DND-41 (cell line): ENCODE measurements at regions not wholly inside any gene's neighbourhood (a gene's known extent, or its start where the extent isn't known, plus 50 kb on each side); places are given as distances from the start of the nearest gene placed in this dataset.

Experiments used
- ATAC-seq: fragments of 200-7000 bp; cut with Tn5 transposase; 3 replicates; pipeline ENCODE4 v1.9.1; 2021; ENCODE audit warnings: low read depth; ENCODE audit not compliant: insufficient read depth
- DNase-seq: peaks from one replicate; pipeline ENCODE4 v3.0.0-alpha.2; 2020
- H2AFZ ChIP-seq: 2 replicates; pipeline ENCODE4 v1.6.0; 2012; ENCODE audit warnings: low read depth, low read length
- H3K27ac ChIP-seq: 2 replicates; pipeline ENCODE4 v1.5.1; 2012; ENCODE audit warnings: low read length, inconsistent platforms
- H3K27me3 ChIP-seq: fragments of 200-600 bp; sonication (generic); 2 replicates; pipeline ENCODE4 v1.6.0; 2012; ENCODE audit warnings: low read length, mild to moderate bottlenecking, inconsistent platforms; ENCODE audit not compliant: insufficient read depth, poor library complexity
- H3K36me3 ChIP-seq: 2 replicates; pipeline ENCODE4 v1.5.1; 2012; ENCODE audit warnings: low read length, inconsistent platforms; ENCODE audit not compliant: insufficient read depth
- H3K4me1 ChIP-seq: 2 replicates; pipeline ENCODE4 v1.5.1; 2012; ENCODE audit warnings: mild to moderate bottlenecking, low read length; ENCODE audit not compliant: insufficient read depth
- H3K4me2 ChIP-seq: 2 replicates; pipeline ENCODE4 v1.6.0; 2012; ENCODE audit warnings: mild to moderate bottlenecking, moderate library complexity, low read length, inconsistent platforms; ENCODE audit not compliant: insufficient read depth
- H3K4me3 ChIP-seq, 2 experiments: fragments of 200-600 bp in 1 of 2; shearing (Covaris generic) in 1 of 2; 2 replicates each; pipeline ENCODE4 v1.5.1; 2012 to 2016; ENCODE audit warnings: inconsistent platforms in 2 of 2, low read length in 2 of 2, mild to moderate bottlenecking in 2 of 2, low read depth in 1 of 2, moderate library complexity in 1 of 2
- H3K79me2 ChIP-seq: 2 replicates; pipeline ENCODE4 v1.6.0; 2012; ENCODE audit warnings: low read length, inconsistent platforms; ENCODE audit not compliant: insufficient read depth
- H3K9ac ChIP-seq: 2 replicates; pipeline ENCODE4 v1.6.0; 2012; ENCODE audit warnings: low read depth, mild to moderate bottlenecking, inconsistent platforms, low read length, moderate library complexity
- H3K9me3 ChIP-seq: 2 replicates; pipeline ENCODE4 v1.5.1; 2012; ENCODE audit warnings: low read length, moderate library complexity, mild to moderate bottlenecking, inconsistent platforms; ENCODE audit not compliant: insufficient read depth, severe bottlenecking
- H4K20me1 ChIP-seq: 2 replicates; pipeline ENCODE4 v1.6.0; 2012; ENCODE audit warnings: low read length; ENCODE audit not compliant: insufficient read depth
- EZH2 ChIP-seq: IDR thresholded peaks from 3 replicates; pipeline ENCODE4 v1.6.1; 2012; ENCODE audit warnings: borderline replicate concordance, low read depth, mild to moderate bottlenecking, moderate library complexity, low read length, inconsistent platforms; ENCODE audit not compliant: severe bottlenecking
- TF ChIP-seq, protein P1 (sequence below): IDR thresholded peaks from 2 replicates; pipeline ENCODE4 v1.5.1; 2012; ENCODE audit warnings: borderline replicate concordance, low read length, moderate library complexity, mild to moderate bottlenecking; ENCODE audit not compliant: poor library complexity, severe bottlenecking; ENCODE audit errors: extremely low read depth

DNA sequence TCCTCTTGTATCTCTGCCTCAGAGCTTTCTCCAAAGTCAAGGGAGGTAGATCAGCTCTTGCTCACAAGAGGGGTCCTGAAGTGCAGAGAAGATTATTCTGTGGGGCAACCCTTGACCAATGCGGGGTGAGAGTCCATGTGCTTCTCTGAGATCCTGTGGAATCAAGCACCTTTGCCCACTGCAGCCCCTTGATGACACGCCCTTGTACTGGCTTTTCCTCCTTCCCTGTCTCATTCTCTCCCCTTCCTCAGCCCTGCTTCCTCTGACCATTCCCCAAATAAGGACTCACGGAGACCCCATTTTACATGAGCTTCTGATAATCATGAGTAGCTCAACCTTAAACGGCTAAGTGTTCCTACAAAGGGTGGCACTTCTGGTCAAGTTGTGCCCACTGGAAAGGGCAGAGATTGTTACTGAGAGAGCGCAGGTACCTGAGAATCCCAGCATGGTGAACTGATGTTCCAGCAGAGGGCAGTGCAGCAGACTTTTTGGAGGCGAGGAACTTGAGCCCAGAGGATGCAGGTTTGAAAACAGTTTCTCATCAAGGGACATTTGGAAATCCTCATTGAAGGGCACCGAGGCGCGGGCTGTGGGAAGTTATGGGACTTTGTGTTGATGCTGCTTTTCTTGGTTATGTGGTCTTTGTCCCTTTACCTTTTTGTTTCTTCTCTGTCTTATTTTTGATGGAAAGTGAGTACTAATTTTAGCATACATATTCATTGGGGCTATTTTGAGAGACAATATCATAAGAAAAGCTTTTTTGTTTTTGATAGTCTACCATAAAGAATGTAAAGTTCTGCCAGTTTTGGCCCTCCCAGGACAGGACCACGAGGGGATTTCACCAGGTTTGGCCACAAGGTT lies 201.3 kb downstream of the RBM46 start:
- H3K4me1 ChIP-seq = no peaks in the 10 kb centered on the region
- DNase-seq = peak; percentile 24

DNA sequence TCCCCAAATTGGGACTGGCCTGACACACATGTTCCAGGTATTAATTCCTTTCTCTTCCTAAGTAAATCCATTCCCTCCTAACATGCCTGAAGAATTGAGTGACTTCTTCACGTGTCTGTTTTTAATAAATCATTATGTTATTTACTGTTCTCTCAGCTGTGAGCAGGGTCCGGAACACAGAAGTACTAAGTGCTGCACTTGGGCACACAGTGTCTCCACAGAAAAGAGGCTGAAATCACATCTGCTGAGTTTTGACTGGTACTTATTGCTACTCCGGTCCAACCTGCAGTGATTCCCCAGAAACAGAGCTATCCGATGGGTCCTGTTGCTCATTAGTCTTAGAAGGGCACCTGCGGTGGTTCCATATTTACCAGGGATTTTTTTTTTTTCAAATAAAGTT lies 202.6 kb downstream of the RBM46 start:
- Histone ChIP-seq H3K9me3 (no peaks in the 10 kb centered on the region), H3K9ac (no peak overlapping the region), H3K79me2 (no peaks in the 10 kb centered on the region), H4K20me1 (no peaks in the 10 kb centered on the region), H3K4me1 (no peaks in the 10 kb centered on the region), H3K4me2 (no peak overlapping the region), H3K36me3 (no peaks in the 10 kb centered on the region), H3K27me3 (no peaks in the 10 kb centered on the region), H3K27ac (no peak overlapping the region), H3K4me3 (no peak overlapping the region), H2AFZ (no peak overlapping the region)
- no peak for DNase-seq
- ATAC-seq = no peak
- TF ChIP-seq, protein P1, sequence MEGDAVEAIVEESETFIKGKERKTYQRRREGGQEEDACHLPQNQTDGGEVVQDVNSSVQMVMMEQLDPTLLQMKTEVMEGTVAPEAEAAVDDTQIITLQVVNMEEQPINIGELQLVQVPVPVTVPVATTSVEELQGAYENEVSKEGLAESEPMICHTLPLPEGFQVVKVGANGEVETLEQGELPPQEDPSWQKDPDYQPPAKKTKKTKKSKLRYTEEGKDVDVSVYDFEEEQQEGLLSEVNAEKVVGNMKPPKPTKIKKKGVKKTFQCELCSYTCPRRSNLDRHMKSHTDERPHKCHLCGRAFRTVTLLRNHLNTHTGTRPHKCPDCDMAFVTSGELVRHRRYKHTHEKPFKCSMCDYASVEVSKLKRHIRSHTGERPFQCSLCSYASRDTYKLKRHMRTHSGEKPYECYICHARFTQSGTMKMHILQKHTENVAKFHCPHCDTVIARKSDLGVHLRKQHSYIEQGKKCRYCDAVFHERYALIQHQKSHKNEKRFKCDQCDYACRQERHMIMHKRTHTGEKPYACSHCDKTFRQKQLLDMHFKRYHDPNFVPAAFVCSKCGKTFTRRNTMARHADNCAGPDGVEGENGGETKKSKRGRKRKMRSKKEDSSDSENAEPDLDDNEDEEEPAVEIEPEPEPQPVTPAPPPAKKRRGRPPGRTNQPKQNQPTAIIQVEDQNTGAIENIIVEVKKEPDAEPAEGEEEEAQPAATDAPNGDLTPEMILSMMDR = no peak
- TF ChIP-seq EZH2 = no peak

More for the DNA sequence above, 201.3 kb downstream of the RBM46 start:
- Histone ChIP-seq H3K36me3 (no peaks in the 10 kb centered on the region), H3K9me3 (no peaks in the 10 kb centered on the region), H3K4me2 (no peak overlapping the region), H3K27me3 (no peaks in the 10 kb centered on the region), H4K20me1 (no peaks in the 10 kb centered on the region), H3K79me2 (no peaks in the 10 kb centered on the region), H2AFZ (no peak overlapping the region), H3K4me3 (no peak overlapping the region), H3K27ac (no peak overlapping the region), H3K9ac (no peak overlapping the region)
- TF ChIP-seq, protein P1 = peak; percentile 69
- no peak for TF ChIP-seq EZH2
- peak; percentile 69 for ATAC-seq

DNA sequence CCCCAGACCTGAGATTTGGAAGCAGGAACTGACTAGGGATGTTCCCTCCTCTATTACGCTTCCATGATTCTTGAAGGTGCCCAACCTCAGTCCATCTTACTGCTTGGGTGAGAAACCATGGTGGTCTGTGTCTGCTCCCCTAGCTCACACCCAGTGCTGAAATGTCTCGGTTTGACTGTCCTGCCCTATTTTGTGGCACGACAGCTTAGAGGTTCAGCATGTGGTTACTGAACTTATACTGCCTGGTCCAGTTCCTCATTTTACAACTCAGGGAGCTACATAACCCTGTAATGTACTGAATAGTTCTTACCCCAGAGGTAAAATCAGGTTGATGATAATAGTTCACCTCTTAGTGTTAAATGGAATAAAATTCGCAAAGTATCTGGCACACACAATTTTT lies 203.1 kb downstream of the RBM46 start:
- H2AFZ ChIP-seq = no peak overlapping the region
- TF ChIP-seq, protein P1 = no peak
- no peak for TF ChIP-seq EZH2
- DNase-seq (no peak), ATAC-seq (no peak)
- H3K36me3 ChIP-seq = no peaks in the 10 kb centered on the region
- H3K27me3 ChIP-seq = no peaks in the 10 kb centered on the region
- no peaks in the 10 kb centered on the region for H4K20me1 ChIP-seq
- no peaks in the 10 kb centered on the region for H3K9me3 ChIP-seq
- no peaks in the 10 kb centered on the region for H3K4me1 ChIP-seq
- H3K27ac ChIP-seq = no peak overlapping the region
- H3K4me3 ChIP-seq = no peak overlapping the region
- H3K9ac ChIP-seq = no peak overlapping the region
- no peaks in the 10 kb centered on the region for H3K79me2 ChIP-seq
- H3K4me2 ChIP-seq = no peak overlapping the region
